H9 (cell line): ENCODE measurements at regions not wholly inside any gene's neighbourhood (a gene's known extent, or its start where the extent isn't known, plus 50 kb on each side); places are given as distances from the start of the nearest gene placed in this dataset.

Source experiments
- DNase-seq: peaks from one replicate; pipeline ENCODE4 v3.0.0-alpha.2; 2017
- H2AFZ ChIP-seq: one replicate; pipeline ENCODE4 v1.6.1; 2013; ENCODE audit warnings: mild to moderate bottlenecking, low read length, control low read depth, moderate library complexity
- H2AK5ac ChIP-seq: 2 replicates; pipeline ENCODE4 v1.6.1; 2013; ENCODE audit warnings: low read length, control low read depth, mixed read lengths; ENCODE audit not compliant: insufficient read length
- H2BK120ac ChIP-seq: one replicate; pipeline ENCODE4 v1.6.1; 2013; ENCODE audit warnings: low read depth, mild to moderate bottlenecking, low read length, control low read depth, inconsistent platforms; ENCODE audit not compliant: poor library complexity, severe bottlenecking
- H2BK12ac ChIP-seq: 2 replicates; pipeline ENCODE4 v1.6.1; 2013; ENCODE audit warnings: low read length, control low read depth, mixed read lengths, low read depth; ENCODE audit not compliant: insufficient read length
- H2BK15ac ChIP-seq: 2 replicates; pipeline ENCODE4 v1.6.1; 2013; ENCODE audit warnings: low read depth, low read length, control low read depth
- H2BK20ac ChIP-seq: one replicate; pipeline ENCODE4 v1.6.1; 2013; ENCODE audit warnings: low read depth, mild to moderate bottlenecking, low read length, control low read depth, inconsistent platforms; ENCODE audit not compliant: poor library complexity, severe bottlenecking
- H2BK5ac ChIP-seq: 2 replicates; pipeline ENCODE4 v1.6.1; 2013; ENCODE audit warnings: low read length, control low read depth, mixed read lengths; ENCODE audit not compliant: insufficient read length
- H3K14ac ChIP-seq: 2 replicates; pipeline ENCODE4 v1.6.1; 2013; ENCODE audit warnings: low read length, control low read depth; ENCODE audit not compliant: insufficient read depth
- H3K18ac ChIP-seq: 2 replicates; pipeline ENCODE4 v1.6.1; 2013; ENCODE audit warnings: low read depth, mild to moderate bottlenecking, mixed read lengths, low read length, control low read depth; ENCODE audit not compliant: insufficient read length
- H3K23ac ChIP-seq: 2 replicates; pipeline ENCODE4 v1.6.1; 2013; ENCODE audit warnings: low read length, control low read depth, mixed read lengths, low read depth; ENCODE audit not compliant: insufficient read length
- H3K23me2 ChIP-seq: 2 replicates; pipeline ENCODE4 v1.6.1; 2013; ENCODE audit warnings: low read depth, mild to moderate bottlenecking, mixed read lengths, low read length, control low read depth; ENCODE audit not compliant: insufficient read length, poor library complexity, severe bottlenecking
- H3K27ac ChIP-seq: 2 replicates; pipeline ENCODE4 v1.5.1; 2013; ENCODE audit warnings: low read length, control low read depth, mixed read lengths, low read depth; ENCODE audit not compliant: insufficient read length
- H3K27me3 ChIP-seq: 2 replicates; pipeline ENCODE4 v1.6.1; 2013; ENCODE audit warnings: low read length, control low read depth, inconsistent platforms; ENCODE audit not compliant: insufficient read depth
- H3K4ac ChIP-seq: 2 replicates; pipeline ENCODE4 v1.6.1; 2013; ENCODE audit warnings: low read depth, mild to moderate bottlenecking, control low read depth, inconsistent platforms, low read length, moderate library complexity
- H3K4me1 ChIP-seq: 2 replicates; pipeline ENCODE4 v1.6.1; 2013; ENCODE audit warnings: low read length, control low read depth, inconsistent platforms; ENCODE audit not compliant: insufficient read depth
- H3K4me2 ChIP-seq: 2 replicates; pipeline ENCODE4 v1.6.1; 2013; ENCODE audit warnings: low read length, control low read depth, mixed read lengths; ENCODE audit not compliant: insufficient read length, insufficient read depth
- H3K56ac ChIP-seq: 2 replicates; pipeline ENCODE4 v1.6.1; 2013; ENCODE audit warnings: low read depth, mild to moderate bottlenecking, mixed read lengths, low read length, control low read depth; ENCODE audit not compliant: insufficient read length
- H3K79me1 ChIP-seq: 2 replicates; pipeline ENCODE4 v1.6.1; 2013; ENCODE audit warnings: low read depth, mild to moderate bottlenecking, moderate library complexity, low read length, control low read depth, inconsistent platforms; ENCODE audit not compliant: insufficient read depth, poor library complexity, severe bottlenecking
- H3K79me2 ChIP-seq: 2 replicates; pipeline ENCODE4 v1.6.1; 2013; ENCODE audit warnings: low read length, control low read depth, inconsistent platforms; ENCODE audit not compliant: insufficient read depth
- H3K9ac ChIP-seq: 2 replicates; pipeline ENCODE4 v1.6.1; 2013; ENCODE audit warnings: low read length, control low read depth, mixed read lengths; ENCODE audit not compliant: insufficient read length; ENCODE audit errors: extremely low read depth
- H3K9me3 ChIP-seq: one replicate; pipeline ENCODE4 v1.6.1; 2013; ENCODE audit warnings: low read depth, low read length, inconsistent platforms; ENCODE audit not compliant: control insufficient read depth
- H3T11ph ChIP-seq: one replicate; pipeline ENCODE4 v1.6.1; 2013; ENCODE audit warnings: mild to moderate bottlenecking, low read length, control low read depth, inconsistent platforms
- H4K20me1 ChIP-seq: one replicate; pipeline ENCODE4 v1.6.1; 2013; ENCODE audit not compliant: control insufficient read depth, insufficient read length, insufficient read depth
- H4K5ac ChIP-seq: 2 replicates; pipeline ENCODE4 v1.6.1; 2013; ENCODE audit warnings: low read depth, mild to moderate bottlenecking, mixed read lengths, low read length, control low read depth; ENCODE audit not compliant: insufficient read length
- H4K8ac ChIP-seq: replicated peaks from 2 replicates; pipeline ENCODE4 v1.6.1; 2013; ENCODE audit warnings: low read length, control low read depth, mixed read lengths, low read depth; ENCODE audit not compliant: insufficient read length
- H4K91ac ChIP-seq: 2 replicates; pipeline ENCODE4 v1.6.1; 2013; ENCODE audit warnings: low read depth, mild to moderate bottlenecking, moderate library complexity, mixed read lengths, low read length, control low read depth; ENCODE audit not compliant: insufficient read length
- H3K27ac Mint-ChIP-seq, 3 experiments: 2 replicates in 2 of 3; 3 replicates in 1 of 3; pipeline ENCODE4 v1.8.0; 2020 to 2021; ENCODE audit warnings: mixed read lengths in 3 of 3, mild to moderate bottlenecking in 1 of 3, moderate library complexity in 1 of 3
- H3K27me3 Mint-ChIP-seq: 2 replicates; pipeline ENCODE4 v1.8.0; 2021; ENCODE audit warnings: low read depth, mild to moderate bottlenecking, moderate library complexity, mixed read lengths
- H3K36me3 Mint-ChIP-seq, 3 experiments: 2 replicates in 2 of 3; 3 replicates in 1 of 3; pipeline ENCODE4 v1.8.0; 2020 to 2021; ENCODE audit warnings: low read depth in 3 of 3, mixed read lengths in 3 of 3; ENCODE audit not compliant: insufficient read depth in 1 of 3
- H3K4me1 Mint-ChIP-seq, 2 experiments: 2 replicates each; pipeline ENCODE4 v1.8.0; 2020; ENCODE audit warnings: mixed read lengths in 2 of 2
- H3K4me3 Mint-ChIP-seq, 2 experiments: 2 replicates in 1 of 2; 3 replicates in 1 of 2; pipeline ENCODE4 v1.8.0; 2020 to 2021; ENCODE audit warnings: mild to moderate bottlenecking in 2 of 2, mixed read lengths in 2 of 2, moderate library complexity in 1 of 2
- H3K9me3 Mint-ChIP-seq, 2 experiments: 2 replicates in 1 of 2; 3 replicates in 1 of 2; pipeline ENCODE4 v1.8.0; 2020; ENCODE audit warnings: mild to moderate bottlenecking in 2 of 2, mixed read lengths in 2 of 2, moderate library complexity in 1 of 2
- WGBS: extraction: QIAGEN DNeasy Blood & Tissue Kit; methylation state at CpG from one replicate; pipeline ENCODE4 v1.1.7; 2013; ENCODE audit warnings: missing lambda C conversion rate, low lambda C conversion rate, mixed read lengths; ENCODE audit not compliant: insufficient read length; ENCODE audit errors: extremely low coverage; 5-methylcytosine and 5-hydroxymethylcytosine counted together
- TF ChIP-seq, protein P1 (sequence below): fragments of 200-600 bp; sonication (generic); conservative IDR thresholded peaks from 3 replicates; pipeline ENCODE4 v1.8.0; 2021; ENCODE audit warnings: antibody characterized with exemption, mild to moderate bottlenecking

DNA sequence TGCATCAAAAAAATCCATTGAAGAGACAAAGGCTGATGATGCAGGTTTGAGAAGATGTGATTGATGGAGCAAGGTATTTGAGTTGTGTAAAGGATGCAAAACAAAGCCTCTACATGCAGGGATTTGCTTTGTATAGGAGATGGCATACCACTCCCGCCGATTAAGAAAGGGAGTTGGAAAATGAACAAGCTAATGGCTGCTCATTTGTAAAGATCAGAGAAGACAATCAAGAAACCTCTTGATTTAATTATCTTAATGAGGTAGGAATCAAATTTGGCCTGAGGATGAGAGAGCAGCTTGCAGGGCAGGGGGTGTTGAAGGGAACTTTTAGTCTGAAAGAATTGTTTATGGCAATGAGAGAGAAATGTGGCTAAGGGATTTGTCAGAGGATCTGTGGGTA lies 448.2 kb upstream of the ADGRB3 start:
- Mint-ChIP-seq H3K4me1 (peaks cover 38 to 44% of the 10 kb centered on the region in 2 experiments), H3K36me3 (no peaks in the 10 kb centered on the region), H3K4me3 (no peak overlapping the region), H3K27ac (no peak overlapping the region), H3K9me3 (no peaks in the 10 kb centered on the region; a peak in 2 of 5 replicates), H3K27me3 (peaks cover 52% of the 10 kb centered on the region)
- Histone ChIP-seq H4K20me1 (no peaks in the 10 kb centered on the region), H3K4me1 (no peaks in the 10 kb centered on the region), H3K79me1 (no peaks in the 10 kb centered on the region), H3K23me2 (no peaks in the 10 kb centered on the region), H2AFZ (no peak overlapping the region), H2BK20ac (no peak overlapping the region), H2BK5ac (no peak overlapping the region), H4K8ac (no peak overlapping the region), H2BK15ac (no peak overlapping the region), H3K9me3 (no peaks in the 10 kb centered on the region), H3K27me3 (peaks cover 4% of the 10 kb centered on the region; the same call in 1 of the 2 replicates), H2BK120ac (no peak overlapping the region), H2BK12ac (no peak overlapping the region), H3K27ac (no peak overlapping the region), H2AK5ac (no peak overlapping the region), H3K79me2 (no peaks in the 10 kb centered on the region), H3K56ac (no peak overlapping the region), H3T11ph (no peak overlapping the region), H4K91ac (no peak overlapping the region), H3K18ac (no peak overlapping the region), H3K9ac (no peak overlapping the region), H3K14ac (no peak overlapping the region), H4K5ac (no peak overlapping the region), H3K4ac (no peak overlapping the region), H3K4me2 (no peak overlapping the region), H3K23ac (no peak overlapping the region)
- TF ChIP-seq, protein P1, sequence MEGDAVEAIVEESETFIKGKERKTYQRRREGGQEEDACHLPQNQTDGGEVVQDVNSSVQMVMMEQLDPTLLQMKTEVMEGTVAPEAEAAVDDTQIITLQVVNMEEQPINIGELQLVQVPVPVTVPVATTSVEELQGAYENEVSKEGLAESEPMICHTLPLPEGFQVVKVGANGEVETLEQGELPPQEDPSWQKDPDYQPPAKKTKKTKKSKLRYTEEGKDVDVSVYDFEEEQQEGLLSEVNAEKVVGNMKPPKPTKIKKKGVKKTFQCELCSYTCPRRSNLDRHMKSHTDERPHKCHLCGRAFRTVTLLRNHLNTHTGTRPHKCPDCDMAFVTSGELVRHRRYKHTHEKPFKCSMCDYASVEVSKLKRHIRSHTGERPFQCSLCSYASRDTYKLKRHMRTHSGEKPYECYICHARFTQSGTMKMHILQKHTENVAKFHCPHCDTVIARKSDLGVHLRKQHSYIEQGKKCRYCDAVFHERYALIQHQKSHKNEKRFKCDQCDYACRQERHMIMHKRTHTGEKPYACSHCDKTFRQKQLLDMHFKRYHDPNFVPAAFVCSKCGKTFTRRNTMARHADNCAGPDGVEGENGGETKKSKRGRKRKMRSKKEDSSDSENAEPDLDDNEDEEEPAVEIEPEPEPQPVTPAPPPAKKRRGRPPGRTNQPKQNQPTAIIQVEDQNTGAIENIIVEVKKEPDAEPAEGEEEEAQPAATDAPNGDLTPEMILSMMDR = no peak
- no CpG with 5 or more reads among the region's 2 CpGs for WGBS
- DNase-seq = no peak
